ENCODE measurements at regions not wholly inside any gene's neighbourhood (a gene's known extent, or its start where the extent isn't known, plus 50 kb on each side); places are given as distances from the start of the nearest gene placed in this dataset.

DNA sequence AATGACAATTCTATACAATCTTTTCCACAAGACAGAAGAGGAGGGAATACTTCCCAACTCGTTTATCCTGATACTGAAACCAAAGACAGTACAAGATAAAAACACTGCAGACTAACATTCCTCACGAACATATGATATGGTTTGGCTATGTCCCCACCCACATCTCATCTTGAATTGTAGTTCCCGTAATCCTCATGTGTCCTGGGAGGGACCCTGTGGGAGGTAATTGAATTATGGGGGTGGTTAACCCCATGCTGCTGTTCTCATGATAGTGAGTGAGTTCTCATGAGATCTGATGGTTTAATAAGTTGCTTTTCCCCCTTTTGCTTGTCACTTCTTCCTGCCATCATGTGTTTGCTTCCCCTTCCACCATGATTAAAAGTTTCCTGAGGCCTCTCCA, 83.9 kb upstream of the PROK2 start:
- Histone ChIP-seq H3K27ac (no peak overlapping the region), H3K36me3 (no peaks in the 10 kb centered on the region), H3K4me3 (no peak overlapping the region), H3K9me3 (no peaks in the 10 kb centered on the region), H3K27me3 (no peaks in the 10 kb centered on the region), H3K4me1 (peaks cover 0 to 5% (median 2%) of the 10 kb centered on the region in 4 donors)
- WGBS, 2 donors, result 60 to 70% methylated on average over 3 of the region's 3 CpGs
- no peak for ATAC-seq (ENCODE audit: low FRiP score in 2 of 2)
- TF ChIP-seq EP300 (IDR thresholded peaks at IDR 0.05) (no peak), POLR2AphosphoS5 (IDR thresholded peaks at IDR 0.05) (no peak), POLR2A (IDR thresholded peaks at IDR 0.05) (no peak)
- TF ChIP-seq, protein P1, sequence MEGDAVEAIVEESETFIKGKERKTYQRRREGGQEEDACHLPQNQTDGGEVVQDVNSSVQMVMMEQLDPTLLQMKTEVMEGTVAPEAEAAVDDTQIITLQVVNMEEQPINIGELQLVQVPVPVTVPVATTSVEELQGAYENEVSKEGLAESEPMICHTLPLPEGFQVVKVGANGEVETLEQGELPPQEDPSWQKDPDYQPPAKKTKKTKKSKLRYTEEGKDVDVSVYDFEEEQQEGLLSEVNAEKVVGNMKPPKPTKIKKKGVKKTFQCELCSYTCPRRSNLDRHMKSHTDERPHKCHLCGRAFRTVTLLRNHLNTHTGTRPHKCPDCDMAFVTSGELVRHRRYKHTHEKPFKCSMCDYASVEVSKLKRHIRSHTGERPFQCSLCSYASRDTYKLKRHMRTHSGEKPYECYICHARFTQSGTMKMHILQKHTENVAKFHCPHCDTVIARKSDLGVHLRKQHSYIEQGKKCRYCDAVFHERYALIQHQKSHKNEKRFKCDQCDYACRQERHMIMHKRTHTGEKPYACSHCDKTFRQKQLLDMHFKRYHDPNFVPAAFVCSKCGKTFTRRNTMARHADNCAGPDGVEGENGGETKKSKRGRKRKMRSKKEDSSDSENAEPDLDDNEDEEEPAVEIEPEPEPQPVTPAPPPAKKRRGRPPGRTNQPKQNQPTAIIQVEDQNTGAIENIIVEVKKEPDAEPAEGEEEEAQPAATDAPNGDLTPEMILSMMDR (IDR thresholded peaks at IDR 0.05), result no peak
- DNase-seq, result no peak

DNA sequence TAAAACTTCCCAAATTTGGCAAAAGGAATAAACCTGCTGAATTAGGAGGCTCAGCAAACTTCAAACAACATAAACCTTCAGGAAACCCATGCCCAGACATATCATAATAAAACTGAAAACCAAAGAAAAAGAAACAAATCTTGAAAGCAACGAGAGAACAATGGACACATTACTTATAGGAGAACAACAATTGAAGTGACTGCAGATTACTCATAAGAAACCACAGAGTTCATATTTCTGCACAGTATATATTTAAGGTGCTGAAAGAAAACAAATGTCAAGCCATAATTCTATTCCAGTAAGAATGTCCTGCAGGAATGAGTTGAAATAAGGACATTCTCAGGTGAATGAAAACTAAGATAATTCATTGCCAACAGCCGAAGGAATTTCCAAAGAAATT, 80.8 kb upstream of the PROK2 start:
- Histone ChIP-seq H3K4me3 (no peak overlapping the region), H3K9me3 (peaks cover 0 to 5% (median 3%) of the 10 kb centered on the region in 4 donors), H3K27me3 (no peaks in the 10 kb centered on the region), H3K4me1 (no peaks in the 10 kb centered on the region), H3K27ac (no peak overlapping the region), H3K36me3 (no peaks in the 10 kb centered on the region)
- 73% methylated on average over 2 of the region's 2 CpGs for WGBS, 2 donors
- TF ChIP-seq POLR2AphosphoS5 (IDR thresholded peaks at IDR 0.05) (no peak), EP300 (IDR thresholded peaks at IDR 0.05) (no peak), POLR2A (IDR thresholded peaks at IDR 0.05) (no peak)
- TF ChIP-seq, protein P1 (IDR thresholded peaks at IDR 0.05), result no peak
- DNase-seq, result no peak
- no peak for ATAC-seq (ENCODE audit: low FRiP score in 2 of 2)

DNA sequence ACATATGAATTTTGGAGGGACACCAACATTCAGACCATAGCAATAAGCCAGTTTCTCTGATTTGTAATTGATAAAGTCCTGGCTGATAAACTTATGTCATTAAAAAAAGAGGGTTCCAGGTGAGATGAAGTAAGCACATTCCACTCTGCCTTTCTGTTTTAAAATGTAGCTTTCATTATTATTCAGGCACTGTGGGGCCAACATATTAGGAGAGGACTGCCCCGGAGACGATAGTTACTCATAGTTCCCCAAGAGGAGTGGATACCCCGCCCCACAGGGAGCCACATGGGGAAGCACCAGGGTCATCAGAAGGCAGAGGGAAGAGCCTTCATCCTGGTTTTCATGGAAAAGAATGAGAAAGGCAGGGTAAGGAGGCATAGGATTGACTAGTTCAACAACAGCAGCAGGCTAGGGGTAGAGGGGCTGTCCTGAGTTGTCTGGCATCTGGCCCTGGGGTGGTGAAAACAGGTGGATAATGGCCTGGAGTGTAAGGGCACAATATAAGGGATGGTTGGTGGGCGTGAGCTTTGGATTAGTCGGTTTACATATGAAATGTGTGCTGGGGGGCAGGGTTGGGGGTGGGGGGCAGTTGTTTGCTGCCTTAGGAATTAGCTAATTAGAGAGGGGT, 78.7 kb upstream of the PROK2 start:
- H3K4me3 ChIP-seq, result no peak overlapping the region
- TF ChIP-seq EP300 (IDR thresholded peaks at IDR 0.05) (no peak), POLR2A (IDR thresholded peaks at IDR 0.05) (no peak), POLR2AphosphoS5 (IDR thresholded peaks at IDR 0.05) (no peak)
- TF ChIP-seq, protein P1 (IDR thresholded peaks at IDR 0.05), result no peak
- no peaks in the 10 kb centered on the region for H3K4me1 ChIP-seq
- 61 to 78% methylated on average over 5 of the region's 5 CpGs for WGBS, 2 donors
- H3K27me3 ChIP-seq, result no peaks in the 10 kb centered on the region
- ATAC-seq (ENCODE audit: low FRiP score in 2 of 2) (no peak), DNase-seq (no peak)
- H3K27ac ChIP-seq, result no peak overlapping the region
- peaks cover 0 to 12% (median 6%) of the 10 kb centered on the region in 4 donors for H3K9me3 ChIP-seq
- H3K36me3 ChIP-seq, result no peaks in the 10 kb centered on the region

DNA sequence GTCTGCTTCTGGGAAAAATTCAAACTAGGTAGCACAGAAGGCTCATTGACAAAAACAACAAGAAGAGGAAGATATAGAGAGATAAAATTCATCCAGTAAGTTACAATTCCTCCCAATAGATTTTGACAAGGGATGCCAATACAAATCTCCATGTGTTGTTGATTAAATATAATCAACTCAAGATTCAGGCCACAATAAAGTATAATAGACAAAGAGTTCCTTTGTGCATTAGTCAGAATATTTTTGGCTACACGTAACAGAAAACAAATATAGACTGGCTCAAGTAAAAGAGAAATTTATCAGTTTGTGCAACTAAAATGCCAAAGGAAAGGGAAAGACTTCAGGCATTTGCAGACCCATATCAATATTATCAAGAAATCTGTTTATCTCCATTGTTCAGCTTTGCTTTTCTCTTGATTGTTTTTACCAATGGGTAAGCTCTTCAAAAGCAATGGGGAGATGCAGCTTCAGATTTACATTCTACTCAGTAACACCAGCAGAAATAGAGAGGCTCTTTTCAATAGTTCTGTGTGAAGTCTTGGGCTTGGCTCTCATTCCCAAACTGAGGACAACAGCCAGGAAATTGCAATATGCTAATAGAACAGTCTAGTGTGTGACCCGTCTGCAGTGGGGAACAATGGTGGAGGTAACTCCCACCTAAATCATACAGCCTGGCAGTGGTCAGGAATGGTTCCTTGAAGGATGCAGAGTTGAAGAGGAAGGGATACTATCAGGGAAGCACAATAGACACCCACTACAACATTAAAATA, 77.6 kb upstream of the PROK2 start:
- Histone ChIP-seq H3K9me3 (peaks cover 0 to 12% (median 6%) of the 10 kb centered on the region in 4 donors), H3K36me3 (no peaks in the 10 kb centered on the region), H3K4me3 (no peak overlapping the region), H3K27me3 (no peaks in the 10 kb centered on the region), H3K27ac (no peak overlapping the region), H3K4me1 (no peaks in the 10 kb centered on the region)
- WGBS, 2 donors, result 44 to 57% methylated on average over 2 of the region's 2 CpGs
- no peak for DNase-seq
- ATAC-seq (ENCODE audit: low FRiP score in 2 of 2), result no peak
- TF ChIP-seq POLR2AphosphoS5 (IDR thresholded peaks at IDR 0.05), result no peak
- TF ChIP-seq EP300 (IDR thresholded peaks at IDR 0.05), result no peak
- no peak for TF ChIP-seq POLR2A (IDR thresholded peaks at IDR 0.05)
- TF ChIP-seq, protein P1 (IDR thresholded peaks at IDR 0.05), result no peak
